HG02759 (cell line): ENCODE measurements at regions not wholly inside any gene's neighbourhood (a gene's known extent, or its start where the extent isn't known, plus 50 kb on each side); places are given as distances from the start of the nearest gene placed in this dataset.
"Not testable (repeated sequence)": the region's sequence is repeated elsewhere in the genome, so short reads cannot be mapped to it uniquely, and the experiment has no call there.

Experiments used
- ATAC-seq: cut with Tn5 transposase; IDR thresholded peaks from one replicate; pipeline ENCODE4 v1.9.1; 2021; ENCODE audit warnings: mild to moderate bottlenecking, moderate library complexity; ENCODE audit not compliant: unreplicated experiment

DNA sequence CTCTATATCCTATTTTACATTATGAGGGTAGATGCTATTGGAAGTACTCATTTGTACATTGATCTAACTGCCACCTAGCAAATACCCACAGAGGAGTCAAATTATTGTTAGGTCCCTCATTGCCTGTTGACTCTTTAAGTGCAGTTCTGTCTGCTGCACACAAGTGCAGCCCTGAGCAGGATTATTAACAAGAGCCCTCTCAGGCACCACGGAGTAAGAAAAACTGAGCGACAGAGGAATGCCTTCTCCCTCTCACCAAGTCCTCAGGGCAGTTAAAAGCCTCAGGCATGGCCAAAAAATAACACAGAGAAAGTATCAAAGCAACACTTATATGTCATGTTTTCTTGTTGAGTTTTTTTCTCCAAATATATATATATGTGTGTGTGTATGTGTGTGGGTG is 340.0 kb upstream of the NRG3 start:
- no peak for ATAC-seq

DNA sequence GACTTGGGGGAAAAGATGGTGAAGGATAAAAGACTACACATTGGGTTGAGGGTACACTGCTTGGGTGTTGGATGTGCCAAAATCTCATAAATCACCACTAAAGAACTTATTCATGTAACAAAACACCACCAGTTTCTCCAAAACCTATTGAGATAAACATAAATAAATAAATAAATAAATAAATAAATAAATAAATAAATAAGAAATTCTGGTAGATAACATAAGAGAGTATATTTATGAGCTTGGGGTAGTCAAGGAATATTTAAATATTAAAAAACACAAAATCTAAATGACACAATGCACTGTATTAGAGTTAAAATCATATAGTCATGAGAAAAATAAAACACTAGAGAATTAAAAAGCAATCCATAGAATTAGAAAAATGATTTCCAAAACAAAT is 333.5 kb upstream of the NRG3 start:
- ATAC-seq = no peak

DNA sequence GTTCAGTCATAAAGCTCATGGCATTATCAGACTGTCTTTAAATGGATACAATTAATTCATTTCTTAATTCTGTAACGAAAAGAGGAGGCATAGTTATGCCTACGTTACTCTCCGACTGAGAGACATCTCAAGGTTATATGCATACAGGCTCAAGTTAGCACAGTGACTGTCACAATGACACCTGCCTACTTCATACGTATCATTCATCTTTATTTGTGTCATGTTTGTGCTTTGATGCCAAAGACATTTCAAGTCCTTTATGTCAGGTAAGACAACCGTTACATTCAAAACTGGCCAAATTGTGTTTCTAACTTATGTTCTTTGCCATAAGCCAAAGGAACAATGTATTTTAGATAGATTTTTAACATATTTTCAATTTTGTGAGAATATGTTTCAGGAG is 328.8 kb upstream of the NRG3 start:
- no peak for ATAC-seq

DNA sequence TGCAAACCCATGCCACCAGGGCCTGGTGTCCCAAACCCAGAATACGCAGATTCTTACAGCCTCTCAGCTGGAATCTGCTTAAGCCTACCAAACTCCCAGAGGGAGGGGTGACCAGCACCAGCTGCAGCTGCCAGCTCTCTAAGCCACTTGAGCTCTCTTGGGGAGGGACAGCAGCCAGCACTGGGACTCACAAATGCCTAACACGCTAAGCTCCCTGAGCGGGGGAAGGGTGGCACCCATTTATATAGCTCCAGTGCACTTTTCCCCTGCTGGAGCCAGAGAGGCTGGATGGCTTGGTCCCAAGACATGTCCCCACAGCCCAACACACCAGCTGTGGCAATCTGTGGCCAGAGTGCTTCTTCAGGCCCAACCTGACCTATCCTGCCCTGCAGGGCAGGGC is 326.8 kb upstream of the NRG3 start:
- ATAC-seq = no peak

DNA sequence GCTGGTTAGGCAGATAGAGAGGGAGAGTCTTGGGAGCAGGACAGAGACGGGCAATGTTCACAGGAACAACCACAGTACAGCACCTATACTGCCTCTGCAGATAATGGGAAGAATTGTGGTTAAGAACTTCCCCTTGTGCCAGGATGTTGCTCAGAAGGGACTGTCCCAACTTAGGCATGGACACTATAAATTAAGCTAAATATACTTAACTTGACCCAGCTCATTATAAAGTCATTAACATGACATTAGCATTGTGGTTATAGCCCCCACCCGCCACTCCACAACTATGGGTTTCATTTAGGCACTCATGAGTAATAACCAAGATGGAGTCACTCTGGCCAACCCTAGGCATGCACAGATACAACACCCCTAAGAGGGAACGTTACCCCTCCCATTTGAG is 310.9 kb upstream of the NRG3 start:
- ATAC-seq = no peak

DNA sequence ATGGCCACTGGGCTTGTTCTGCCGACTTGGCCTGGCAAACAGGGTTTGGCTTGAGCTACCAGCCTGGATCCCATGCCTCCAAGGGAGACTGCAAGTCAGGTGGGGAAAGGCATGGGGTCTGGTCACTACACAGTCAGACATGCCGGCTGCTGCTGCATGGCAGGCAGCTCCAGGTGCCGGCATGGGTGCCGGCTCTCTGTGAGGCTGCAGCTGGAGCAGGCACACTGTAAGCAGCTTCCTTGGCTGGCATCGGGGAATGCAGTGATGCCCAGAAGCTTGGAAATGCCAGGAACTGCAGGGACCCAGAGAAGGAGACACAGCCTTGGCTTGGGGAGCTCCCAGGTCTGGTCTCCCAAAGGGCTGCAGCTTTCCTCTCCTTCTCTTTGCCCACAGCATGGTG is 305.5 kb upstream of the NRG3 start:
- no peak for ATAC-seq

DNA sequence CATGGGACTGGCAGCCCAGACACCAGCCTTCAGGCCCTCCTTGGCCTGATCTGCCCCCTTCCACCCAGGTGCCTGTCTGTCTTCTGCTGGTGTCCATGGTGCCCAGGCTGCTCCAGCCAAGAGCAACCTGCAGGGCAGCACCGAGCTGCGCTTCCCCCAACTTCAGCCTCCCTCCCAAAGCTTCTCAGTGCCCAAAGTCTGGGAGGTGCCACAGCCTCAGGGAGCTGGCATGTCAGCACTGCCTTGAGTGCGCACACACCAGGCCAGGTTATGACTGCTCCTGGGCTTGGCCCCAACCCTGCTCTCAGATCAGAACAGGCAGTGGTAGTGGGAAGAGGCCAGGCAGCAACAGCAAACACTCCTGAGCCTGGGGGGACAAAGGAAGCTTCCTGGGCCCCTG is 304.6 kb upstream of the NRG3 start:
- no peak for ATAC-seq

DNA sequence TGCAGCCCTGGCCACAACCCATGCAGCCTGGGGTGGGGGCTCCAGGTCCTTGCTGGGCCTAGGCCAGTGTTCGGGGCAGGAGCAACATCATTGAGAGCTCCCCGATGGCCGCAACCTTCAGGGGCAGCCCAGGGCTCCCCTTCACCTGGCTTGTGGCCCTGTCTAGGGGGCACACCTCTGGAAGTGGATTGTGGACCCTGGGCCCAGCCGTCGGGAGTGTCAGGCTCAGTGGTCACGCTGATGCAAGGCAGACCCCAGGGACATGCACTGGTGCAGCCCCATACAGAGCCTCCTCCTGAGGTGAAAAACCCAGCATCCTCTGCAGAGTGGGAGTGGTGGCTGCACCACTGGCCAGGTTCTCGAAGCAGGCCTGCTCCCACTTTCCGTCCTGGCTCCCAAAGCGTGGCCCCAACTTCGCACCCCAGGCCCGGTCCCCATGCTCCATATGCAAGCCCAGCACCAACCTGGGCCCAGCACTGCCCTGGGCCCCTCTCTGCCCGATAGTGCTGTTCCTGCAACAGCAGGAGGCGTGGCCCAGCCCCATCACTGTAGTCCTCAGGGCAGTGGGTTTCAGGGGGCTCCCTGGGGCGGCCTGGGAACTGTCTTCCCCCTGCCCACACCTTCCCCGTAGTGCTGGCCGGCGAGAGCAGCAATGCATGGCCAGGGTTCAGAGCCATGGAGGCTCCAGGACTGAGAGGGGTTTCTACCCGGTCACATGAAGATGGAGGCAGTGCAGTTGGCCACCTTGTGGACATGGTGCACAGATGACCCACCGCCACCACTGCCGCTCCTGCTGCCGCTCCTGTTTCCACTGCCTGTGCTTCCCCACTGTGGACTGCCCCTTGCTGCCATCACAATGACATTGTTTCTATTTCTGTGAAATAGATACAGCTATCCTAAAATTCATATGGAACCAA is 303.9 kb upstream of the NRG3 start:
- no peak for ATAC-seq

DNA sequence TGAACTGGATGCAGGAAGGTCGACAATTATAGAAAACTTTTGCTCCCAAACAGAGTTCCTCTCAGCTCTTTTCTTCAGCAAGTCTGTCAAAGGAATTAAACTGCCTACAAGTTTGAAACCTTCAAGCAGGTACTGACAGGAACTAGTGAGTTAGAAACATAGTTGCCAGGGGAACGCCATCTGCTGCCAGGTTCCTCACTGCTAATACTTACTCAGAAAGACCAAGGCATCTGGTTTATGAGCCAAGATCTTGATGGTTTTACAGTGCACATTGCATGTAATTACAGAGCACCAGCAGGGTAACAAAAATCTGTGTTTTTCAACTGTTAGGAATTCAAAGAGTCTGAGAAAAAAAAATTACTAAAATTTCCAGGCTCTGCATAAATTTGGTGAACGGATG is 300.0 kb upstream of the NRG3 start:
- ATAC-seq = no peak

DNA sequence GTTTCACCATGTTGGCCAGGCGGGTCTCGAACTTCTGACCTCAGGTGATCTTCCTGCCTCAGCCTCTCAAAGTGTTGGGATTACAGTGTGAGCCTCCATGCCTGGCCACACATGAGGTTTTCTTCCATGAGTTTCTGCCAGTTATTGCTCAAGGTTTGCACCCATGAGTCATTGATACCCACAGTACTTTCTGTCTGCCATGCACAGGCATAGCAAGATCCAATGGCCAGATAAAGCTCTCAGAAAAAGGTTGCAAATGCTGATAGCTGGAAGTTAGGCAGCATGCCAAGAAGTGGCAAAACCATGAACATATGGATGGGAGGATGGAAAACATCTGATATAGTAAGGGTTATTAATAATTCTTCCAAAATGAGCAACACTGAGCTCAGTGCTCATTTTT is 298.7 kb upstream of the NRG3 start:
- no peak for ATAC-seq

DNA sequence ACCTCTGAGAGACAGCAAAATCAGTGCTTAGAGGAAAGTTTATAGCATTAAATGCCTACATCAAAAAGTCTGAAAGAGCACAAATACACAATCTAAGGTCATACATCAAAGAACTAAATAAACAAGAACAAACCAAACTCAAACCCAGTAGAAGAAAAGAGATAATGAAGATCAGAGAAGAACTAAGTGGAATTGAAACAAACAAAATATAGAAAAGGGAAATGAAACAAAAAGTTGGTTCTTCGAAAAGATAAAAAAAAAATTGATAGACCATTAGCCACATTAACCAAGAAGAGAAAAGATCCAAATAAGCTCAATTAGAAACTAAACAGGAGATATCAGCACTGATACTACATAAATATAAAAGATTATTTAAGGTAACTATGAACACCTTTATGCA is 280.0 kb upstream of the NRG3 start:
- no peak for ATAC-seq

DNA sequence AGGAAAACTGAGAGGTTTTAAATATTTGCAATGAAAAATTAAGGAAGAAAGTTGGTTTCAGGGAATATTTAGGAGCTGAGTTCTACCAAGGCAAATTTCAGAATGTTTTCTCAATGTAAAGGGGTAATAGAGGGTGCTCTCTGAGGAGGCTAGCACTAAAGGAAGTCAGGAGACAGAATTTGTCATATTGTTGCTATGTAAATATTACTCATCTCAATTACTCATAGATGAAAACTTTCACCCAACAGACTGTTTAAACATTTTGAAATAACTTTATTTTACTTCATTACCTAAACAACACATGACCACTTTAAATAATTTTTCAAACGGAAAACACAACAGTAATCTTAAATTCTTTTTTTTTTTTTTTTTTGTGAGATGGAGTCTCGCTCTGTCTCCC is 274.8 kb upstream of the NRG3 start:
- no peak for ATAC-seq

DNA sequence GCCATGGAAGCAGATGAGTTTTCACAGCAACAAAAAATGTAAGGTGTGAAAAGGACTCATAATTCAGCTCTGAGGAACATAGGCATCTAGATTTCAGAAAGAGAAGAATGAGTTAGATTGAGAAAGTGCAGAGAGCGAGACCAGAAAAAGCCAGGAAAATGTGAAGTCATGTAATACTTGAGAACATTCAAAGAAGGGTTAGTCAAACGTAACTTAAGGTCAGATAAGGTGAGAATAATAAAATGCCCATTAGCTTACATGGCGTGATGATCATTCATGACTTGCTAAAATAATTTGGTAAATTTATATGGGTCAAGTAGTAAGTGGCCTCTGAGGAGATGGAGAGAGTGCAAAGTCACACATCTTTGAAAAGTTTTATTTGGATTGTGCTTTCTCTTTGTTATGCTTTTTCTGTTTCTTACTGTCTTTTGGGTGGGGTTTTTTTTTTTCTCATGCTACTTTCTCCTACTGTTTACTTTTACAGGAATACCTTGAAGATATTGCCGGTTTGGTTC is 271.8 kb upstream of the NRG3 start:
- ATAC-seq = no peak

DNA sequence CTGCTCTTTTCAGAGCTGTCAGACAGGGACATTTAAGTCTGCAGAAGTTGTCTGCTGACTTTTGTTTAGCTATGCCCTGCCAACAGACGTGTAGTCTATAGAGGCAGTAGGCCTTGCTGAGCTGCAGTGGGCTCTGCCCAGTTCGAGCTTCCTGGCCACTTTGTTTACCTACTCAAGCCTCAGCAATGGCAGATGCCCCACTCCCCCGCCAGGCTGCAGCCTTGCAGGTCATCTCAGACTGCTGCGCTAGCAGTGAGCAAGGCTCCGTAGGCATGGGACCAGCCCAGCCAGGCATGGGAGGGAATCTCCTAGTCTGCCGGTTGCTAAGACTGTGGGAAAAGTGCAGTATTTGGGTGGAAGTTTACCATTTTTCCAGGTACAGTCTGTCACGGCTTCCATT is 230.5 kb upstream of the NRG3 start:
- ATAC-seq = not testable (repeated sequence)

DNA sequence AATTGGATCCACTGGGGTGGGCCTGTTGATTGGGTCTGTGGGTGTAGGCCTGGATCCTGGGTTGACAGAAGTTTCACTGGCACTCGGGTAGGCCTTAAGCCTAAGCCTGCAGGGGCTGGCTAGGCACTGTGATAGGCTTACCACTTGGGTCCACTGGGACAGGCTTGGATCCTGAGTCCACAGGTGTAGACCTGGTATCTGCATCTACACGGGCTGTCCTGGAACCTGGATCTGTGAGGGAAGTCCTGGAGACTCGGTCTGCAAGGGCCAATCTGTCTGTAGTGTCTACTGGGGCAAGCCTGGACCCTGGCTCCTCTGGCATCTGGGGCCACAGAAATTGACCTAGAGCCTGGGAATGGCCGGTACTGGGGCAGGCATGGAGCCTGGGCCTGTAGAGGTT is 219.0 kb upstream of the NRG3 start:
- no peak for ATAC-seq

DNA sequence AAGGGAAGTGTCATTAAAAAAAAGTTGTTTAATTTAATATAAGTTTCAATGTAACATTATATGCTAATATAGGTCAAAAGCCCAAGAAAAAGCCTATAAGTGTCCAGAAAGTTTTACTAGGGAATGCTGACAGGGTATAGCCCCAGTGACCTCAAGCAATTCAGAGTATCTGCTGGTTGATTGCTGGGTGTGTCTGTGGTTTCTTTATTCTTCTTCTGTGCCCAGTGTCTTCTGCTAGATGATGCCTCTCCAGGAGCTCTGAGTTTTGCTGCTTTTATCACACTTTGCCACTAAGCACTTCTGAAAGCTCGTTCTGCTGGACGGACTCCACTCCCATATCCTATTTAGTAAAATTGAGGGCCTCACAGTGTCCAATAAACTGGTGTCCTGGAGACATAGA is 212.2 kb upstream of the NRG3 start:
- ATAC-seq = no peak

DNA sequence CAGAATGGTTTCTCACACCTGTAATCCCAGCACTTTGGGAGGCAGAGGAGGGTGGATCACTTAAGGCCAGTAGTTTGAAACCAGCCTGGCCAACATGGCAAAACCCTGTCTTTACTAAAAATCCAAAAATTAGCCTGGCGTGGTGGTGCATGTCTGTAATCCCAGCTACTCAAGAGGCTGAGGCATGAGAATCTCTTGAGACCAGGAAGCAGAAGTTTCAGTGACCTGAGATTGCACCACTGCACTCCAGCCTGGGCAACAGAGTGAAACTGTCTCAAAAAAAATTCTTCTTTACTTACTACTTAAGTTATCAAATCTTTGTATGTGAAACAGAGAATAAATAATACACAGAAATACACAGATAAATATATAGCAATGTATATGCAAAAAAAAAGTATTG is 210.2 kb upstream of the NRG3 start:
- not testable (repeated sequence) for ATAC-seq

DNA sequence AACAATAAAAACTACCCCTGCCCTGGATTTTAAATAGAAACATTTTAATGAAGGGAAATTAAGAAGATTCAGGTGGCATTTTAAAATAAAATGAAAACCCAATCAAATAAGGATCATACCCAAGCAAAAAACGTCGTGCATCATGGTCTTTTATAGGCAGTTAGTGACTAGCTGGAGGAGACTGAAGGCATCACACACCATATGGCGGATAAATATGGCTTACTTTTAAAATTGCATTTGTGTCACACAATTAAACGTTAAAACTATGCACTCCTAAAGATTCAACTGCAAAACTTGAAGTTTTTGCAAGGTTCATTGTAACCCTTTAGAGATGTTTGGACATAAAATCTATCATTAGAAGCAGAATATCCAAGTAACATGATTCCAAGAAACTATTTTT is 200.1 kb upstream of the NRG3 start:
- no peak for ATAC-seq

DNA sequence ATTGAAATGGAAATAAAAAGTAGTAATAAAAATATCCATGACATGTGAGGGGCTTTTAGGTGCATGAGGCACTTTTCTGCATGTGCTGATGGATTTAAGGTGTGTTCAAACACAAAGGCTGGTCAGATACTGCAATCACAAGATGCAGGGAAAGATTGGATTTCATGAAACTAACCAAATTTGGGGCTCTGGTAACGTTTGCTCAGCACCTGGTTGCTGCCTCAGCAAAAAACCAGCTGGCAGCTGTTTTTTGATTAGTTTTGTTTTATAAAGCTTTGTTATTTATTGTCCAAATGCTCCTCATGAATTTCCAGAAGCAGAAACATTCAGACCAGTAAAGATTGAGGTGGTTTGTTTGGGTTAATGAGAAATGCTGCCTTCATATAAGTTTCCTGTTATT is 195.7 kb upstream of the NRG3 start:
- no peak for ATAC-seq

DNA sequence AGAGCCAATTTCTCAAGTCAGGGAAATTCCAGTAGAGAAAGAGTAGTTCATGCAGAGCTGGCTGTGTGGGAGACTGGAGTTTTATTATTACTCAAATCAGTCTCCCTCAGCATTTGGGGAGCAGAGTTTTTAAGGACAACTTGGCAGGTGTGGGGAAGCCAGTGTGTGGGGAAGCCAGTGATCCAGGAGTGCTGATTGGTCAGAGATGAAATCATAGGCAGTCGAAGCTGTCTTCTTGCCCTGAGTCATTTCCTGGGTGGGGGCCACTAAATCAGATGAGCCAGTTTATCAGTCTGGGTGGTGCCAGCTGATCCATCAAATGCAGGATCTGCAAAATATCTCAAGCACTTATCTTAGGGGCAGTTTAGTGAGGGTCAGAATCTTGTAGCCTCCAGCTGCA is 194.6 kb upstream of the NRG3 start:
- no peak for ATAC-seq

DNA sequence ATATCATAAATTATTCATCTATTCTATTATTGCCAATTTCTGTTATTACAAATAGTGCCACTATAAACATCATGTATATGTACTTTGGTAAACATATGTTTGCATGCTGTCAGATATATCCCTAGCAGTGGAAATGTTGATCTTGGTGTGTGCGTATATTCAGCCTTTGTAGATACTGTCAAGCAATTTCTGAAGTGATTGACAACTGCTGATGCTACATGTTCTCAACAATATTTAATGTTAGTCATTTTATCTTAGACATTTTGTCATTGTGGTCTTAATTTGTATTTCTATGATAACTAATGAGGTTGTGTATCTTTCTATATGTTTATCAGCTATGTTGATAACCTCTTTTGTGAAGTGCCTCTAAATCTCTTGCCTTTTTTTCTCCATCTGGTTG is 186.5 kb upstream of the NRG3 start:
- no peak for ATAC-seq

DNA sequence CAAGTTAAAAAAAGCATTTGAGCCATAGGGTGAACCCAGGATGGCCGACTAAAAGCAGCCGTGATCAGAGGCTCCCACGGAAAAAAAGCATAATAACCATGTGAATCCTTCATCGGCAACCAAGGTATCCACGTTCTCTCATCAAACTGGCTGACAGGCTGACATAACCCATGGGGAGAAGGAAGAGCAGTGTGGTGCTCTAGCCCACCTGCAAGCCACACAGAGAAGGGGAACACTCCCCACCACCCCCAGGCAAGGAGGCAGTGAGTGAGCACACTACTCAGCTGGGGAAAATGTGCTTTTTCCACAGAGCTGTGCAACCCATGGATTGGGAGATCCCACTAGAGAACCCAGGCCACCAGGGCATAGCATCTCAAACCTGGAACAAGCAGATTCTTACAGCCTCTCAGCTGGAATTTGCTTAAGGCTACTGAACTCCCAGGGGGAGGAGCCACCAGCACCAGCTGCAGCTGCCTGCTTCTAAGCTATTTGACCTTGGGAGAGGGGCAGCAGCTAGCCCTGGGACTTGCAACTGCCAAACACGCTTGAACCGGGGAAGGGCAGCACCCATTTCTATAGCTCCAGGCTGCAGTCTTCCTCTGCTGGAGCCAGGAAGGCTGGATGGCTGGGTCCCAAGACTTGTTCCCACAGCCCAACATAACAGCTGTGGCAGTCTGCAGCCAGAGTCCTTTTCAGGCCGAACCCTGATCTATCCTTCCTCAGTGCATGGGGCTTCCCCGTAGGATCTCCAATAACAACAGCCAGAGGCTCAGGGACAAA is 178.2 kb upstream of the NRG3 start:
- ATAC-seq = no peak
